Activated T-helper 2 cell treated with anti-CD3 and anti-CD28 coated beads, Interferon-gamma antibody, Interleukin-2, Interleukin-4, amounts not matched to agents 10 μg/mL and 5 μg/mL and 100 μg/mL, durations not matched to agents 14 hours and 24 hours and 36 hours (primary cell): ENCODE measurements at regions not wholly inside any gene's neighbourhood (a gene's known extent, or its start where the extent isn't known, plus 50 kb on each side); places are given as distances from the start of the nearest gene placed in this dataset.
A peak's percentile ranks its signal among the peaks of the same experiment; 100 is the strongest.
"Not testable (repeated sequence)": the region's sequence is repeated elsewhere in the genome, so short reads cannot be mapped to it uniquely, and the experiment has no call there.

Experiments used
- DNase-seq: peaks from one replicate; pipeline ENCODE4 v3.0.0; 2021; ENCODE audit warnings: low spot score
- H3K27ac Mint-ChIP-seq: one replicate; pipeline ENCODE4 v1.8.0; 2021; ENCODE audit warnings: mixed read lengths
- H3K27me3 Mint-ChIP-seq: one replicate; pipeline ENCODE4 v1.8.0; 2021; ENCODE audit warnings: low read depth, mixed read lengths
- H3K36me3 Mint-ChIP-seq: one replicate; pipeline ENCODE4 v1.8.0; 2021; ENCODE audit warnings: low read depth, mixed read lengths
- H3K4me1 Mint-ChIP-seq: one replicate; pipeline ENCODE4 v1.8.0; 2021; ENCODE audit warnings: low read depth, mixed read lengths
- H3K4me3 Mint-ChIP-seq: one replicate; pipeline ENCODE4 v1.8.0; 2021; ENCODE audit warnings: low read depth, mild to moderate bottlenecking, moderate library complexity, mixed read lengths
- H3K9me3 Mint-ChIP-seq: one replicate; pipeline ENCODE4 v1.8.0; 2021; ENCODE audit warnings: mixed read lengths
- intact Hi-C: fragments of 100-400 bp; cut with micrococcal nuclease; formaldehyde crosslinking; loops from one replicate; pipeline ENCODE4 v1.15.1; 2023

DNA sequence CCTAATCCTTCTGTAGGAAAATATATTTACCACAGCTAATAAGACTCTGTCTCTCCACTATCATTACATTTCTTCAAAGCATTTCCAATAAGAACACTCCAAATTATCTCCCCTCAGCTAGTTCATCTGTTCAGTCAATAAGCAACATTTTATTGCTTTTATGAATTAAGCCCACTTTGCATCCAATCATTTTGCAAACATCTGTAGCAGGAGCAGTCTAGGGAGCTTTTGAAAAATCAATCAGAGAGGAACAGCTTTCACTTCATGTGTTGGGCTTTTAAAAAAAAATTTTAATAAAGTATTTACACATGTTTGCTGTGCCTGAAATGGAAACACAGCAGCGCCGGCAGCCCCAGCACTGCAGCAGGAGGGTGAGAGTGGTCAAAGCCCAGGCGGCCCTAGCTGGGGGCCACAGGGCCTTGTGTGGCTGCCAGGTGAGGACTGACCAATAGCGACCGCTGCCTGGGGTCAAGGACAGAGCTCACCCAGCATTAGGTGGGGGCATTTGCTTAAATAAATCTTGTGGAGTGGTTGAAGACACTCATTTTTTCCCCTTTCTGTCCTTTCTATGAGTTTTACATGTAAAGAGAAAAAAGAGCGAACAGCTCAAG lies 250.7 kb downstream of the RNF144A start:
- intact Hi-C loops = no loop called here
- no peak for DNase-seq
- H3K4me1 Mint-ChIP-seq = no peaks in the 10 kb centered on the region
- peaks cover 7% of the 10 kb centered on the region for H3K27me3 Mint-ChIP-seq
- H3K27ac Mint-ChIP-seq = no peak overlapping the region
- H3K9me3 Mint-ChIP-seq = no peaks in the 10 kb centered on the region
- H3K36me3 Mint-ChIP-seq = no peaks in the 10 kb centered on the region
- no peak overlapping the region for H3K4me3 Mint-ChIP-seq

DNA sequence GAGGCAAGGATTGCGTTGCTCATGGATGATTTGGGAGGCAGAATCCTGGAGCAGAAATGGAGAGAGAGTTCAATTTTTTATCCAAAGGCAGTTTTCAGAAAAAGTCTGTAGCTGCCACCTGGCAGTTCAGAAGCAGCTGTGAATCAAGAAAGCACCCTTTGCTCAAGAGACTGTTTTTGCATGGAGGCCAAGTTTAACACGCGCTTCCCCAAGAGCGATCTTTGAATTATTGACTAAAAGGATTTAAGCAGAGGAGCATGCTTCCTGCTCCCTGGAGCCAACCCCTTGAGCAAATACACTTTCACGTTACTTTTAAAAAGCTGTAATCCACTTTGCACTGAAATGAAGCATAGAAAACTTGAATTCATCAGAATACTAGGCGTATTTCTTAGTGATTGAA lies 252.4 kb downstream of the RNF144A start:
- no peaks in the 10 kb centered on the region for H3K4me1 Mint-ChIP-seq
- peaks cover 7% of the 10 kb centered on the region for H3K27me3 Mint-ChIP-seq
- no peak overlapping the region for H3K4me3 Mint-ChIP-seq
- intact Hi-C loops = no loop called here
- H3K36me3 Mint-ChIP-seq = no peaks in the 10 kb centered on the region
- no peaks in the 10 kb centered on the region for H3K9me3 Mint-ChIP-seq
- no peak overlapping the region for H3K27ac Mint-ChIP-seq
- no peak for DNase-seq

DNA sequence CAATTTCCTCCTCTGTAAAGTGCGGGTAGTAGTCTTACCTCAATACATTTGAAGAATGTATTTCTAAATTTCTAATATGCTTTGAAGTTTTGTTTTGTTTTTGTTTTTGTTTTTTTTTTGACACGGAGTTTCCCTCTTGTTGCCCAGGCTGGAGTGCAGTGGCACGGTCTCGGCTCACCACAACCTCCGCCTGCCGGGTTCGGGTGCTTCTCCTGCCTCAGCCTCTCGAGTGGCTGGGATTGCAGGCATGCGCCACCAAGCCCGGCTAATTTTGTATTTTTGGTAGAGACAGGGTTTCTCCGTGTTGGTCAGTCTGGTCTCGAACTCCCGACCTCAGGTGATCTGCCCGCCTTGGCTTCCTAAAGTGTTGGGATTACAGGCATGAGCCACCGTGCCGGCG lies 261.8 kb downstream of the RNF144A start:
- H3K36me3 Mint-ChIP-seq = not testable (repeated sequence)

GRCh38 chr2:7180638-7181370 lies 263.6 kb downstream of the RNF144A start:
- Mint-ChIP-seq H3K27me3 (no peaks in the 10 kb centered on the region), H3K4me3 (no peak overlapping the region), H3K36me3 (no peaks in the 10 kb centered on the region), H3K27ac (no peak overlapping the region), H3K9me3 (no peaks in the 10 kb centered on the region), H3K4me1 (no peaks in the 10 kb centered on the region)
- intact Hi-C loops = no loop called here
- no peak for DNase-seq

More for the DNA sequence above, 261.8 kb downstream of the RNF144A start:
- intact Hi-C loops, H3K4me1 Mint-ChIP-seq, H3K4me3 Mint-ChIP-seq, DNase-seq, H3K27ac Mint-ChIP-seq, H3K27me3 Mint-ChIP-seq, H3K9me3 Mint-ChIP-seq: not testable (repeated sequence)

DNA sequence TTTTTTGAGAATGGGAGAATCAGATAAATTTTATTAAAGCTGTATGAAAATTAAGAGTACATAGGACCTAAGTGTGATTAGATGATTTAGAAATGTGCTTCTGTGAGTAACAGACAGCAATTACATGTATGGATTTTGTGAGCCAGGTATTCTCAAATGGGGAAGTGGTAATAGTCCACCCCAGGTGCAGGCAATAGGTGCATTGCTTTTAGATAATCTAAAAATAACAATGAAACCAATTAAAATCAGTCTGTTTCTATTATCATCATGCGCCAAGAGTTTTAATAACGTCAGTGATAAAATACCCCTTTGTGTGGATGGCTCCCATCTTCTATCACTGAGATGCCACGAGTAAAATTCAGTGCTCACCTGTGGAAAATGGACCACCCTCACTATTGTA lies 265.3 kb downstream of the RNF144A start:
- intact Hi-C loops = no loop called here
- no peaks in the 10 kb centered on the region for H3K36me3 Mint-ChIP-seq
- H3K4me3 Mint-ChIP-seq = no peak overlapping the region
- H3K9me3 Mint-ChIP-seq = no peaks in the 10 kb centered on the region
- H3K4me1 Mint-ChIP-seq = no peaks in the 10 kb centered on the region
- no peak overlapping the region for H3K27ac Mint-ChIP-seq
- no peak for DNase-seq
- H3K27me3 Mint-ChIP-seq = peaks cover 3% of the 10 kb centered on the region

GRCh38 chr2:7189106-7189505 lies 271.9 kb downstream of the RNF144A start:
- H3K27me3 Mint-ChIP-seq = peaks cover 3% of the 10 kb centered on the region
- H3K4me3 Mint-ChIP-seq = no peak overlapping the region
- H3K4me1 Mint-ChIP-seq = no peaks in the 10 kb centered on the region
- no peak for DNase-seq
- no peak overlapping the region for H3K27ac Mint-ChIP-seq
- no peaks in the 10 kb centered on the region for H3K9me3 Mint-ChIP-seq
- intact Hi-C loops = no loop called here
- no peaks in the 10 kb centered on the region for H3K36me3 Mint-ChIP-seq

- no peaks in the 10 kb centered on the region for H3K4me1 Mint-ChIP-seq
- DNase-seq = no peak
- no peak overlapping the region for H3K4me3 Mint-ChIP-seq
- peaks cover 6% of the 10 kb centered on the region for H3K27me3 Mint-ChIP-seq
- intact Hi-C loops = no loop called here
- H3K27ac Mint-ChIP-seq = no peak overlapping the region
- H3K36me3 Mint-ChIP-seq = no peaks in the 10 kb centered on the region
- no peaks in the 10 kb centered on the region for H3K9me3 Mint-ChIP-seq
These were observed 273.5 kb downstream of the RNF144A start for GRCh38 chr2:7190587-7191324.

DNA sequence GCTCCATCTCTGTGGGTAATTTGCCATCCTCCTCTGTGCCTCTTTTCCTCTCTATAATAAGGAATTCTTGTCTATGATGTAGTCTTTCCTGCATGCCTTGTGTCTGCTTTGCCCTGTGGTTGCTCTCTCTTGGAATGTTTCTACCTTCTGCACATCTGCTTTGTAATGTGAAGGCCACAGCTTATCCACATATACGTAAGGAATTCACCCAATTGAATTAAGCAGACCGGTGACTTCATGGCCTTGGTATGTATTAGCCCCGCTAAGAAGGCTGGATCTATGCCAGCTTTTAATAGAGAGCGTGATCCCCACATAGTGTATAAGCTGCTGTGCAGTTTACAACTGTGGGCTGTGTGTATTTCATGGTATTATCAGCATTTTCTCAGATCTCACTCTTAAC lies 274.7 kb downstream of the RNF144A start:
- intact Hi-C loops = no loop called here
- Mint-ChIP-seq H3K27me3 (peaks cover 6% of the 10 kb centered on the region), H3K36me3 (no peaks in the 10 kb centered on the region), H3K9me3 (no peaks in the 10 kb centered on the region), H3K27ac (no peak overlapping the region), H3K4me1 (no peaks in the 10 kb centered on the region), H3K4me3 (no peak overlapping the region)
- DNase-seq = no peak

DNA sequence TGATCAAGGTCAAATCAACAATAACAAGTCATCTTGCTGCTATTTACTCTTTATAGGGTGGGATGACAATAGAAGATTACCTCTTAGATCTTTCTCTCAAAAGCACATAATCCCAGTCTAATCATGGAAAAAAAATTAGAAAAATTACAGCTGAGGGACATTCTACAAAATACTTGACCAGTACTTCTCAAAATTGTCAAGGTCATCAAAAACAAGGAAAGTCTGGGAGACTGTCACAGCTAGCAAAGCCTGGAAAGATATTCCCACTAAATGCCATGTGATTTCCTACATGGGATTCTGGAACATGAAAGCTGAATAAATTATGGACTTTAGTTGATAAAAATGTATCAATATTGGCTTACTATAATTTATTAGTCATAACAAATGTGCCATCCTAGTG lies 276.2 kb downstream of the RNF144A start:
- no peak for DNase-seq
- H3K36me3 Mint-ChIP-seq = no peaks in the 10 kb centered on the region
- H3K27ac Mint-ChIP-seq = no peak overlapping the region
- H3K4me1 Mint-ChIP-seq = no peaks in the 10 kb centered on the region
- H3K9me3 Mint-ChIP-seq = no peaks in the 10 kb centered on the region
- no peak overlapping the region for H3K4me3 Mint-ChIP-seq
- peaks cover 4% of the 10 kb centered on the region for H3K27me3 Mint-ChIP-seq
- intact Hi-C loops = no loop called here

DNA sequence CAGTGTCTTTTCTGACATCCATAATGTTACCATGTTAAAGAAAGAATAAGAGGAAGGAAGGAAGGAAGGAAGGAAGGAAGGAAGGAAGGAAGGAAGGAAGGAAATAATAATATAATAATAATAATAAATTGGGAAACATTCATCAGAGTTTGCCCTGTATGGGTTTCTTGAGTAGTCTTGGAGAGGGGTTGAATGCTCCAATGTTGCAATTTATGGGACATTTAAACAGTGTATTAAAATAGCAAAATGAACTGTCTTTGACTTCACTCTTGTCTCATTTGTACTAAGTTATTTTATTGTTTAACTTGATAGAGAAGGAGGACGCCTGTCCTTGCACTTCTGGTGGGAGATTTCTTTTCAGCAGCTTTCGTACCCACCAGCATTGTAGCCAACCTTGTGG lies 277.7 kb downstream of the RNF144A start:
- no peak overlapping the region for H3K4me3 Mint-ChIP-seq
- no peaks in the 10 kb centered on the region for H3K9me3 Mint-ChIP-seq
- intact Hi-C loops = no loop called here
- H3K36me3 Mint-ChIP-seq = no peaks in the 10 kb centered on the region
- H3K4me1 Mint-ChIP-seq = no peaks in the 10 kb centered on the region
- DNase-seq = no peak
- no peak overlapping the region for H3K27ac Mint-ChIP-seq
- peaks cover 5% of the 10 kb centered on the region for H3K27me3 Mint-ChIP-seq

DNA sequence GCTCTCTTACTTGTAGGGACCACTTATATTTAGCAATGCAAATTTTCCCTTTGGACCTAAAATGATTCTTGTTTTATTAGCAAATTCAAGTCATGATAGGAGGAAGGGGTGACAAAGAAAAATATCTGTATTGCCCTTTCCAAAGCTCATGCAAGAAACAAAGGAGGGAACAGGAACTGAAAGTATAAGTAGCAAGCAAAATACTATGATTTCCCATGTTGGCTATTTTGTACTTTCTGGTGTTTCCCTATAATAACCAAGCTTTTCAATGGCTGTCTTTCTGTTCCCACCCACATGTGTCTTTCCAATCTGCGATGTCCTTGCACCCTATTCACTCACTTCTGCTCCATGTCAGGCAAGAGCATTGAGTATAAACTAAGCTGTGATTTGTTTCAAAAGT lies 279.7 kb downstream of the RNF144A start:
- H3K27me3 Mint-ChIP-seq = peaks cover 5% of the 10 kb centered on the region
- intact Hi-C loops = no loop called here
- no peak overlapping the region for H3K27ac Mint-ChIP-seq

GRCh38 chr2:7201851-7202250 lies 284.6 kb downstream of the RNF144A start:
- H3K4me1 Mint-ChIP-seq = peaks cover 7% of the 10 kb centered on the region
- no peak overlapping the region for H3K27ac Mint-ChIP-seq
- no peak overlapping the region for H3K4me3 Mint-ChIP-seq
- no peaks in the 10 kb centered on the region for H3K36me3 Mint-ChIP-seq
- H3K9me3 Mint-ChIP-seq = no peaks in the 10 kb centered on the region
- peaks cover 2% of the 10 kb centered on the region for H3K27me3 Mint-ChIP-seq
- intact Hi-C loops = loop anchor here (5.0 to 10.0 kb wide), 4 partner anchors 223 to 1560 kb away; no protein-coding TSS in a partner anchor
- no peak for DNase-seq

More for the DNA sequence above, 279.7 kb downstream of the RNF144A start:
- Mint-ChIP-seq H3K4me1 (no peaks in the 10 kb centered on the region), H3K36me3 (no peaks in the 10 kb centered on the region), H3K9me3 (no peaks in the 10 kb centered on the region), H3K4me3 (no peak overlapping the region)
- DNase-seq = no peak

- H3K27ac Mint-ChIP-seq = no peak overlapping the region
These were observed 285.9 kb downstream of the RNF144A start for GRCh38 chr2:7203056-7203467.

More at GRCh38 chr2:7203056-7203467, 285.9 kb downstream of the RNF144A start:
- H3K36me3 Mint-ChIP-seq = no peaks in the 10 kb centered on the region
- peak; percentile 48 for DNase-seq
- peaks cover 2% of the 10 kb centered on the region for H3K27me3 Mint-ChIP-seq
- intact Hi-C loops = loop anchor here (5.0 to 10.0 kb wide), 4 partner anchors 222 to 1559 kb away; no protein-coding TSS in a partner anchor
- no peaks in the 10 kb centered on the region for H3K9me3 Mint-ChIP-seq
- peaks cover 7% of the 10 kb centered on the region for H3K4me1 Mint-ChIP-seq
- no peak overlapping the region for H3K4me3 Mint-ChIP-seq
